SK-N-SH treated with all-trans-retinoic acid at 6 μM for 48 hours (cell line): ENCODE measurements at regions not wholly inside any gene's neighbourhood (a gene's known extent, or its start where the extent isn't known, plus 50 kb on each side); places are given as distances from the start of the nearest gene placed in this dataset.

Experiments used
- ARNTL ChIP-seq: fragments of 450-650 bp; formaldehyde crosslinking; IDR thresholded peaks from 2 replicates; pipeline ENCODE4 v1.5.0; 2020; ENCODE audit warnings: low read depth, mild to moderate bottlenecking, moderate library complexity, borderline replicate concordance
- ESRRG ChIP-seq: fragments of 250-450 bp; sonication (Bioruptor Pico); IDR thresholded peaks from 2 replicates; pipeline ENCODE4 v1.6.1; 2021; ENCODE audit warnings: mild to moderate bottlenecking
- ISL1 ChIP-seq: fragments of 250-450 bp; sonication (Bioruptor Pico); IDR thresholded peaks from 2 replicates; pipeline ENCODE4 v2.1.2; 2022; ENCODE audit warnings: mild to moderate bottlenecking, moderate library complexity
- OSR1 ChIP-seq: fragments of 250-450 bp; sonication (Bioruptor Pico); IDR thresholded peaks from 2 replicates; pipeline ENCODE4 v1.8.0; 2022; ENCODE audit warnings: moderate library complexity, mild to moderate bottlenecking, inconsistent platforms
- RARB ChIP-seq: fragments of 250-450 bp; sonication (Bioruptor Pico); IDR thresholded peaks from 2 replicates; pipeline ENCODE4 v1.8.0; 2021; ENCODE audit warnings: mild to moderate bottlenecking, moderate library complexity
- ZC3H10 ChIP-seq: fragments of 250-450 bp; sonication (Bioruptor Pico); IDR thresholded peaks from 2 replicates; pipeline ENCODE4 v1.5.1; 2021; ENCODE audit warnings: mild to moderate bottlenecking, moderate library complexity
- ZFP3 ChIP-seq: fragments of 250-450 bp; sonication (Bioruptor Pico); IDR thresholded peaks from 2 replicates; pipeline ENCODE4 v1.5.0; 2020; ENCODE audit warnings: mild to moderate bottlenecking, moderate library complexity
- ZFP30 ChIP-seq: fragments of 450-650 bp; formaldehyde crosslinking; IDR thresholded peaks from 2 replicates; pipeline ENCODE4 v1.5.0; 2022; ENCODE audit warnings: mild to moderate bottlenecking, moderate library complexity
- ZNF565 ChIP-seq: fragments of 450-650 bp; formaldehyde crosslinking; conservative IDR thresholded peaks from 2 replicates; pipeline ENCODE4 v1.5.0; 2020; ENCODE audit warnings: low read depth, mild to moderate bottlenecking, moderate library complexity
- TF ChIP-seq, protein P1 (sequence below): fragments of 250-450 bp; sonication (Bioruptor Pico); IDR thresholded peaks from 2 replicates; pipeline ENCODE4 v1.8.0; 2020; ENCODE audit warnings: mild to moderate bottlenecking, moderate library complexity, borderline replicate concordance

- TF ChIP-seq RARB (CRISPR knock-in tag) (no peak), ZFP30 (CRISPR knock-in tag) (no peak), ZC3H10 (CRISPR knock-in tag) (no peak), ARNTL (no peak), ZFP3 (no peak), OSR1 (CRISPR knock-in tag) (no peak), ZNF565 (no peak), ISL1 (CRISPR knock-in tag) (no peak), ESRRG (CRISPR knock-in tag) (no peak)
- TF ChIP-seq, protein P1, sequence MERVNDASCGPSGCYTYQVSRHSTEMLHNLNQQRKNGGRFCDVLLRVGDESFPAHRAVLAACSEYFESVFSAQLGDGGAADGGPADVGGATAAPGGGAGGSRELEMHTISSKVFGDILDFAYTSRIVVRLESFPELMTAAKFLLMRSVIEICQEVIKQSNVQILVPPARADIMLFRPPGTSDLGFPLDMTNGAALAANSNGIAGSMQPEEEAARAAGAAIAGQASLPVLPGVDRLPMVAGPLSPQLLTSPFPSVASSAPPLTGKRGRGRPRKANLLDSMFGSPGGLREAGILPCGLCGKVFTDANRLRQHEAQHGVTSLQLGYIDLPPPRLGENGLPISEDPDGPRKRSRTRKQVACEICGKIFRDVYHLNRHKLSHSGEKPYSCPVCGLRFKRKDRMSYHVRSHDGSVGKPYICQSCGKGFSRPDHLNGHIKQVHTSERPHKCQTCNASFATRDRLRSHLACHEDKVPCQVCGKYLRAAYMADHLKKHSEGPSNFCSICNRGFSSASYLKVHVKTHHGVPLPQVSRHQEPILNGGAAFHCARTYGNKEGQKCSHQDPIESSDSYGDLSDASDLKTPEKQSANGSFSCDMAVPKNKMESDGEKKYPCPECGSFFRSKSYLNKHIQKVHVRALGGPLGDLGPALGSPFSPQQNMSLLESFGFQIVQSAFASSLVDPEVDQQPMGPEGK (CRISPR knock-in tag), result no peak
Measured at GRCh38 chr12:93127107-93127560, 198.0 kb upstream of the EEA1 start.
